ENCODE measurements at regions not wholly inside any gene's neighbourhood (a gene's known extent, or its start where the extent isn't known, plus 50 kb on each side); places are given as distances from the start of the nearest gene placed in this dataset.

DNA sequence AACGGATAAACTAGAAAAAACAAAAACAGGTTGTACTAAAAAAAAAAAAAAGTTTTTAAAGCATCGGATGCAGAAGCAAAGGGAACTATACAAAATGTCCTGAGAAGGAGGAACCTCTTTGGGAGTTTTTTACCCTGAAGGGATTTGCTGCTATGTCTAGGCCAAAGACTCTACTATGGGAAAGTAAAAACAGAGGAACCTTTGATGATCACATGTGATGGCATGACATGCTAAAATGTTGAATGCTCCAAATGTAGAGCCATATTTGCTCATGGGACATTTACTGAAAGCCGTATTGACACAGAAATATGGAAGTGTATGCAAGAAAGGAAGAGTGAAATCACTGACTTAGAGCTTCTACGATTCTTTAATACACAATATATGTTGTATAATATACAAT is 992.0 kb upstream of the ZEB2 start:
- TF ChIP-seq GLIS3 (CRISPR knock-in tag; IDR thresholded peaks at IDR 0.05) (no peak), PATZ1 (CRISPR knock-in tag; IDR thresholded peaks at IDR 0.05; ENCODE audit: borderline replicate concordance) (no peak), ZC3H10 (CRISPR knock-in tag; IDR thresholded peaks at IDR 0.05) (no peak), ZFP30 (CRISPR knock-in tag; IDR thresholded peaks at IDR 0.05) (no peak), PPARA (CRISPR knock-in tag; IDR thresholded peaks at IDR 0.05; ENCODE audit: borderline replicate concordance) (no peak), SNAI2 (CRISPR knock-in tag; IDR thresholded peaks at IDR 0.05) (no peak)
- TF ChIP-seq, protein P1, sequence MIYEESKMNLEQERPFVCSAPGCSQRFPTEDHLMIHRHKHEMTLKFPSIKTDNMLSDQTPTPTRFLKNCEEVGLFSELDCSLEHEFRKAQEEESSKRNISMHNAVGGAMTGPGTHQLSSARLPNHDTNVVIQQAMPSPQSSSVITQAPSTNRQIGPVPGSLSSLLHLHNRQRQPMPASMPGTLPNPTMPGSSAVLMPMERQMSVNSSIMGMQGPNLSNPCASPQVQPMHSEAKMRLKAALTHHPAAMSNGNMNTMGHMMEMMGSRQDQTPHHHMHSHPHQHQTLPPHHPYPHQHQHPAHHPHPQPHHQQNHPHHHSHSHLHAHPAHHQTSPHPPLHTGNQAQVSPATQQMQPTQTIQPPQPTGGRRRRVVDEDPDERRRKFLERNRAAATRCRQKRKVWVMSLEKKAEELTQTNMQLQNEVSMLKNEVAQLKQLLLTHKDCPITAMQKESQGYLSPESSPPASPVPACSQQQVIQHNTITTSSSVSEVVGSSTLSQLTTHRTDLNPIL (CRISPR knock-in tag; IDR thresholded peaks at IDR 0.05; ENCODE audit: low read depth), result no peak
